IMR-90 (cell line): ENCODE measurements at regions not wholly inside any gene's neighbourhood (a gene's known extent, or its start where the extent isn't known, plus 50 kb on each side); places are given as distances from the start of the nearest gene placed in this dataset.

ENCODE experiments used
- CHD1 ChIP-seq: IDR thresholded peaks from 2 replicates; pipeline ENCODE4 v1.6.1; 2012; ENCODE audit warnings: low read depth, low read length, improper control_type of control experiment
- CTCF ChIP-seq: conservative IDR thresholded peaks from 2 replicates; pipeline ENCODE4 v1.5.1; 2012; ENCODE audit warnings: mild to moderate bottlenecking, low read depth, low read length, improper control_type of control experiment
- ELK1 ChIP-seq: fragments of 150-350 bp; IDR thresholded peaks from 2 replicates; pipeline ENCODE4 v1.6.1; 2016; ENCODE audit warnings: low read depth, mild to moderate bottlenecking, low read length, moderate library complexity, borderline replicate concordance
- MAZ ChIP-seq: IDR thresholded peaks from 2 replicates; pipeline ENCODE4 v1.6.1; 2012; ENCODE audit warnings: low read depth, mild to moderate bottlenecking, low read length, improper control_type of control experiment, moderate library complexity, borderline replicate concordance
- MXI1 ChIP-seq: IDR thresholded peaks from 2 replicates; pipeline ENCODE4 v1.6.1; 2012; ENCODE audit warnings: low read depth, mild to moderate bottlenecking, low read length, moderate library complexity, borderline replicate concordance
- POLR2A ChIP-seq: IDR thresholded peaks from 2 replicates; pipeline ENCODE4 v1.6.1; 2012; ENCODE audit warnings: mild to moderate bottlenecking, low read depth, low read length
- RAD21 ChIP-seq: IDR thresholded peaks from 2 replicates; pipeline ENCODE4 v1.6.1; 2012; ENCODE audit warnings: low read length, improper control_type of control experiment
- SMC3 ChIP-seq: fragments of 150-350 bp; IDR thresholded peaks from 2 replicates; pipeline ENCODE4 v1.6.1; 2016; ENCODE audit warnings: low read depth, mild to moderate bottlenecking, antibody characterized with exemption, low read length, moderate library complexity

GRCh38 chr12:65567820-65568219, 256.5 kb upstream of the HMGA2 start:
- no peak for TF ChIP-seq CTCF
- TF ChIP-seq POLR2A, result no peak
- no peak for TF ChIP-seq SMC3
- no peak for TF ChIP-seq CHD1
- no peak for TF ChIP-seq MXI1
- TF ChIP-seq MAZ, result no peak
- TF ChIP-seq RAD21, result no peak
- TF ChIP-seq ELK1, result no peak
